SU-DHL-6 (cell line): ENCODE measurements at regions not wholly inside any gene's neighbourhood (a gene's known extent, or its start where the extent isn't known, plus 50 kb on each side); places are given as distances from the start of the nearest gene placed in this dataset.

ENCODE experiments used
- EZH2phosphoT487 ChIP-seq: fragments of 200-600 bp; sonication (generic), shearing (Covaris generic); conservative IDR thresholded peaks from 2 replicates; pipeline ENCODE4 v1.6.1; 2018; ENCODE audit warnings: mild to moderate bottlenecking, antibody characterized with exemption, low read length, moderate library complexity, mixed read lengths
- TF ChIP-seq, protein P1 (sequence below): fragments of 200-600 bp; sonication (generic); IDR thresholded peaks from one replicate; pipeline ENCODE4 v1.5.1; 2017; ENCODE audit warnings: antibody characterized with exemption, mild to moderate bottlenecking, low read length, moderate library complexity; ENCODE audit not compliant: insufficient read depth, poor library complexity, severe bottlenecking

GRCh38 chr21:20728691-20729090 is 269.5 kb upstream of the NCAM2 start:
- TF ChIP-seq, protein P1, sequence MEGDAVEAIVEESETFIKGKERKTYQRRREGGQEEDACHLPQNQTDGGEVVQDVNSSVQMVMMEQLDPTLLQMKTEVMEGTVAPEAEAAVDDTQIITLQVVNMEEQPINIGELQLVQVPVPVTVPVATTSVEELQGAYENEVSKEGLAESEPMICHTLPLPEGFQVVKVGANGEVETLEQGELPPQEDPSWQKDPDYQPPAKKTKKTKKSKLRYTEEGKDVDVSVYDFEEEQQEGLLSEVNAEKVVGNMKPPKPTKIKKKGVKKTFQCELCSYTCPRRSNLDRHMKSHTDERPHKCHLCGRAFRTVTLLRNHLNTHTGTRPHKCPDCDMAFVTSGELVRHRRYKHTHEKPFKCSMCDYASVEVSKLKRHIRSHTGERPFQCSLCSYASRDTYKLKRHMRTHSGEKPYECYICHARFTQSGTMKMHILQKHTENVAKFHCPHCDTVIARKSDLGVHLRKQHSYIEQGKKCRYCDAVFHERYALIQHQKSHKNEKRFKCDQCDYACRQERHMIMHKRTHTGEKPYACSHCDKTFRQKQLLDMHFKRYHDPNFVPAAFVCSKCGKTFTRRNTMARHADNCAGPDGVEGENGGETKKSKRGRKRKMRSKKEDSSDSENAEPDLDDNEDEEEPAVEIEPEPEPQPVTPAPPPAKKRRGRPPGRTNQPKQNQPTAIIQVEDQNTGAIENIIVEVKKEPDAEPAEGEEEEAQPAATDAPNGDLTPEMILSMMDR, result no peak
- TF ChIP-seq EZH2phosphoT487, result no peak
